HPDE6-E6E7 (cell line): ENCODE measurements at regions not wholly inside any gene's neighbourhood (a gene's known extent, or its start where the extent isn't known, plus 50 kb on each side); places are given as distances from the start of the nearest gene placed in this dataset.
"Not testable (repeated sequence)": the region's sequence is repeated elsewhere in the genome, so short reads cannot be mapped to it uniquely, and the experiment has no call there.

Source experiments
- DNase-seq: peaks from one replicate; pipeline ENCODE4 v3.0.0; 2011; ENCODE audit warnings: missing footprints; ENCODE audit errors: extremely low spot score

DNA sequence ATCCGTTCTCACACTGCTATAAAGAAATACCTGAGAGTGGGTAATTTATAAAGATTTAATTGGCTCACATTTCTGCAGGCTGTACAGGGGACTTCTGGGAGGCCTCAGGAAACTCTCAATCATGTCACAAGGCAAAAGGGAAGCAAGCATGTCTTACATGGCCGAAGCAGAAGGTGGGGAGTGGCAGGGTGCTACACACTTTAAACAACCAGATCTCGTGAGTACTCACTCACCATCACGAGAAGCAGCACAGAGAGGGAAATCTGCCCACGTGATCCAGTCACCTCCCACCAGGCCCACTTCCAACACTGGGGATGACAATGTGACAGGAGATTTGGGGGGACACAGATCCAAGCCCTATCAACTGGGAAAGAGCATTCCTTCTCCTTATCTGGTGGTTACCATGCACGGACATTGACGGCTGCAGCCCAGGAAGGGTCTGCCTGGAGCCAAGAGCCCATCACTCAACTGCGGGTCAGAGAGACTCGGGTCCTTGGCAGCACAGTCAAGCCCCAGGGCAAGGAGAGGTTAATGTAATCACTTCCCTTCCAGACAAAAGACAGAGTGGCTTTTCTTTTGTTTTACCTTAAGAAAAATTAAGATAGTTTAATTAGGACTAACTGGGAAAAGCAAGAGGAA is 112.3 kb upstream of the CST7 start:
- DNase-seq, result no peak

DNA sequence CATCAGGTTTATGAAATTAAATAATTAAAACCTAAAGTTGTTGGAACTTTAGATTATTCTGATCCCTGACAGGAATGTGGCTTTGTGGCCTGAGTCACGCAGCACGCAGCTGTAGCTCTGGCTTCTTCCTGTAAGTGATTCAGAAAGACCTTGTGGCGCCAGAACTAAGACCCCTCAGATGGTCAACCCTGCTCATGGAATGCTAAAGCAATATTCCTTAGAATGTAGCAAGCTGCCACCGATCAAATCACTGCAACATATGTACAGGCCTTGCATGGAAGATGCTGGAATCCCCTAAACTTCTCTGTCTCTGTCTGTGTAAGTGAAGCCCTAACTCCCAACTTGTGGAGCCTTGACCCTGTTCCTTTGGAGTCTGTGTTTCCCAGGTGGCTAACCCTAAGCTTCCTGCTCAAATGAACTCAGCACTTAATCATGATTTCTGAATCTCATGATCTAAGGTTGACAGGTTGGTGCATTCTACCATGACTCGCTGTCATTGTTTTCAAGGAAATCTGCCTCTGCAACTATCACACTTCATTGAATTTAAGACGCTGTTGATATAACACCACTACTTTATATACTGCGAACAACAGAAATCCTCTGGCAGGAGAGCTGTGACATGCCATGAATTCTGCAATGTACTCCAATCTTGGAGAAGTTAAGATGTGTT is 111.2 kb upstream of the CST7 start:
- DNase-seq, result no peak

DNA sequence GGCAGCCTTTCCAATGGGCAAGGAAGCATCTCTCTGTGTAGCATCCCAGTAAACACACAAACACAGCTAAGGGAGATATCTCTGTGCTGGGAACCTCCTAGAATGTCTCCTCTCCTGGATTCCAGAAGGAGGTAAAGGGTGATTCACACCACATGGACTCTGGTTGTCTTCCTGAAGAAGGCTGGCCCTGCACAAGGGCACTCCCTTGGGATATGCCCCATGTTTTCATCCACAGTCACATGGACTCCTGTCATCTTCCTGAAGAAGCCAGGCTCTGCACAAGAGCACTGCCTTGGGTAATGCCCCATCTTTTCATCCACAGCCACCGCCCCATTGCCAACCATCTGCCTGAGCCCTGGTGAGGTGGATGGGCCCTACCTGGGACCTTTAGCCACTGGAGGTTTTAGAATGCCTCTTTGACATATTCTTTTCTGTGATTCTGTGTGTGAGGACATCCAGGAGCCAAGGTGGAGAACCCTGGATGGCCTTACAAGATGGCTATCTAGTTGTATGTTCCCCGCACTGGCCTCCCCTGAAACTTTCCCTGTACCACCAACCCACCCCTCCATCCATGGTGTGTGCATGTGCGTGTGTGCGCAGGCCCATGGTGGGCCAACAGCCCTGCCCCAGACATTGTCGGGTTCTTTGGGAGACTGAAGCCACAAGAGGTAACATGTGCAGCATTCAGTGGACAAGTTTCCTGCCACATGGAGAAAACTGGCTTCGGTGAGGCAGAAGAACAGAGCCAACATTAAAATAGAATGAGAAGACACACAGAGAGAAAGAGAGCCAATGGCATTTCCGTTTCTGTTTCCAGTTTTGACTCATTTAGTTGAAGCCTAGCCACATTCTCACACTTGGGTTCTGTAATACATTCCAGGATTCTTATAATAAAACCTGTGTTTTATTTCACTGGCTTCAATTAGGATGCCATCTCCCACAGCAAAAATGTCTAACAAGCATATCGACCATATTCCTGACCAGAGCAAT is 110.2 kb upstream of the CST7 start:
- no peak for DNase-seq

DNA sequence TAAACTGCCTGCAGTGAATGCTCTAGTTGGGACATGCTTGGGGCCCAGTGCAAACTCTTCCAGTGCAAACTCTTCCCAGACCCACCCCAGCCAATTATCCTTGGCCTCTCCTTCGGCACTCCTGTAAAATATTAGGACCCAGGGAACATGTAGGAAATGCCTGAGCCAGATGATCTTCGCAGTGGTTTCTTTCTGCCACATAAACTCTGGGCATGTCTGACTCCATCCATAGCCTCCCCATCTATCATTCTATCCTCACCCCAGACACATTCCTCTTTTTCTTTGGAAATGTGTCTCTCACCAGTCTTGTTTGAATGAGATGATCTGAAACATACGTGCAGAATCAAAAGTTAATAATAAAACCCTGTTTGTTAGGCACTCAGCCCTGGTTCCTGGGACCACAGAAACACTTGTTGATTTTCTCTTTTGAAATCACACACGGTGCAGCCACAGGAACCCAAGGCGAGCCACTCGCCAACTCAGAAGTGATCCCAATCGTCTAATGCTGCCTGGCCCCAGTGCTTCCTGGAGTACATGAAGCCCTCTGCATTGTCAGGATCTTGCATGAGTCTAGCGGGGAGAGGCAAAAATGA is 108.9 kb upstream of the CST7 start:
- no peak for DNase-seq

DNA sequence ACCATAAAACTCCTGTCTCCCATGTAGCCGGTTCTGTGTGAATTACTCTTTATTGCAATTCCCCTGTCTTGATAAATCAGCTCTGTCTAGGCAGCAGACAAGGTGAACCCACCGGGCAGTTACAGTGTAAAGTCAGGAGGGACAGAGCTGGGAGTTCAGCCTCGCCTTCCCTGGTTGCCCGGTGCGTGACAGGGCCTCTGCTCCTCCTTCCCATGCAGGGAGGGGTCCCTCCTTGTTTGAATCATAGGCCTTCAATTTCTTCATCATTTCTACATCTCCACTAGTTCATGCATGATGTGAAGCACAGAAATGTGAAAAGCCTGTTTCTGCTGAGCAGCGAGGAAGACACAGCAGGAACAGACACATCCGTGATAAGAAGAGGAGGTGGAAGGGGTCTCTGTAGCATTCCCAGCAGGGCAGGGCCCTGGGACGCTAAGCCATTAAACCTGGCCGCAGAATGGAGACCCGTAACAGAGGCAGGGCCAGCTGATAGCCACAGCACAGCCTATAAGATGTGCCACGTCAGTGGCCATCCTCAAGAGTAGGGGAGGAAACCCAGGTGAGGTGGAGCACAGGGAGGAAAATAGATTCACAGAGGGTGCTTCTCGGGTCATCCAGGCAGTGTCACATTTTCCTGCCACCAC is 106.7 kb upstream of the CST7 start:
- DNase-seq, result no peak

DNA sequence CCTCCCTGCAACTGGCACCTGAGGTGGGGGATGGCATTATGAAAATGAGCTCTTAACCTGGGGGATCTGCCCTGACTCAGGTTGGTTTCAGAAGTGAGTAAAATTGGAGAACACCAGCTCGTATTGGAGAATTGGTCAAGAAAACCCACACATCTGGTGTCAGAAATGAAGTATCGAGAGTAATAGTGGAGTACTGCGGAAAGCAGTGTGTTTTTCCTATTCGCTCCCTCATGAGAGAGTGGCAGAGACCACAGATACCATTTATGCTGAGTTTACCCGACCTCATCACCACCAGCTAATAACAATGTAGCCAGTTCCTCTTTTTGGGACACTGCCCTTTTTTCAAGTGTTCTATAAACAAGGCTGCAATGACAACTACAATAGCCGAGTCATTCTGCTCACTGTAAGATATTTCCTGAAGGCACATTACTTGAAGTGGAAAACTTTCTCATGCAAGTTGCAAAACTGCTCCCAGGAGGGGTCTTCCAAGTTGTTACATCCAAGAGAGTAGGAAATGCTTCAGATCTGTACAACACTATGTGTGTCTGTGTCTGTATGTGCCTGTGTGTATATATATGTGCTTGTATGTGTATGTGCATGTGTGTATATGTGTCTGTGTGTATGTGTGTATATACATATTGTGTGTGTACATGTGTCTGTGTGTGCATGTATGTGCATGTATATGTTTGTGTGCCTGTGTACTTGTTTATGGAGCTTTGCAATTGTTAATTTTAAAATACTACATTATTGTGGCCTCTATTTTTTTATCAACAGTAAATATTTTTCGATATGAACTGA is 106.0 kb upstream of the CST7 start:
- no peak for DNase-seq

DNA sequence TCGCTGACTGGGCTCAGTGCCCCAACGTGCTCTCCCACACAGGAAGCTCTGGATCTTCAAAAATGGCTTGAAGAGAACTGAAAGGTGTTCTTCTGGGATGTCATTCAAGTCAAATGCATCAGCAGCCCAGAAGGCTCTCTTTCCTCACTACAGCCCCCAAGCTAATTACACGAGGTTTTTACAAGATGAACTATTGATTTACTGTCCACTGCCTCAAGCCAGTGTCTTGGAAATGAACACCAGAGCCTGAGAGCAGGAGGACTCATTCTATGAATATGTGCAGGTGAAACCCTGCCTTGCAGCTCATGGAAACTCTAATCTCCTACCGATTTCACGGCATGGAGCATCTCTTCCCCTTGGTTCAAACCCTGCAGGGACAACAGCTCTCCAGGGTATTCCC is 98.9 kb upstream of the CST7 start:
- no peak for DNase-seq

DNA sequence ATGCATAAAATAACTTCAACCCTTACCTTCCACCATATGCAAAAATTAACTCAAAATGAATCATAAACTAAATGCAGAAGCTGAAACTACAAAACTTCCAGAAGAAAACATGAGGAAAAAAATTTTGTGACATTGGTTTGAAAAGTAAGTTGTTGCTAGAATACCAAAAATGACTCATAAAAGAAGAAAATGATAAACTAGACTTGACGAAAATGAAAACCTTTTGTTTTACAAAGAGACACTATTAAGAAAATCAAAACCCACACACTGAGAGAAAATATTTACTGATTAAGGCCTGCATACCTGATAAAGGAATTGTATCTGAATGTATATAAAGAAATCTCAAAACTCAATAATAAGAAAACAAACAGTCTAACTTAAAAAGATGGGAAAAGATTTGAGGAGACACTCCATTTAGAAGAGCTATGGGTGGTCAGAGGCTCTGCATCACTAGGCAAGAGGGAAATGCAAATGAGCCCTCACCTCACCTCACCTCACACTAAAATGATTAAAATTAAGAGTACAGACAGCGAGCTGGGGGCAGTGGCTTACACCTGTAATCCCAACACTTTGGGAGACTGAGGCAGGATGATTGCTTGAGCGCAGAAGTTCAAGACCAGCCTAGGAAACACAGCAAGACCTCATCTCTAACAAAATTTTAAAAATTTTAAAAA is 97.6 kb upstream of the CST7 start:
- DNase-seq, result no peak

DNA sequence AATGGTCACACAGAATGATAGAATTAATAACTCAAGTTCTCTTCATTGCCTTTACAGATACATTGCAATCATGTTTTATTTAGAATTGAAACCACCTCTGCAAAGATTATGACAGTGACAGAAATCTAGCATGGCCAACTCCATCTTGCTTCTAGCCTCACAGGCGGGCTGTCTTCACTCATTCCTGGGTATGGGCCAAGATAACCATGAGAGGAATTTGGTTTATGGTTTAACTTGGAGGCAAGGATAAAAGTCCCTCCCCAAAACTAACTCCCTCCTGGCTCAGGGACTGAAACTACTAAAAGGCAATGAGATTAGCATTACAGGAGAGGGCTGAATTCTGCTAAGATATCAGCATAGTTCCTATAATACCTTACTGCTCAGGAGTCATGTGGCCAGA is 95.2 kb upstream of the CST7 start:
- no peak for DNase-seq

DNA sequence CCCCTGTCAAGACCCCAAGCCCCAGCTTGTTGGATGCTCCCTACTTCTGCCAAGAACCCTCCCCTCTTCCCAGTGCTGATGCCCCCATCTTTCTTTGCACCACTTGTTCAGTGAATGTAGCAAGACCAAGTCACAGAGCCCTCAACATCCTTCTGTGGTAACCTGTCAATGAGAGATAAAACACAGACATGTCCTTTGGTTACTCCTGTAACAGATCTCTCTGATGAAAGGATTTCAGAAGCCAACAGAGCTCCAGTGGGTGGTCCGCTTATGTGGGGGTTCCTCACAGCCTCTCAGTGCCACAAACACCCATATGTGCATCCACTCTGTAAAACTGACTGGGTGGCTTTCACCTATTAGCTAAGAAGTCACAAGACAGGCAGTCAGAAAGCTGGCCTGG is 93.2 kb upstream of the CST7 start:
- DNase-seq, result no peak

DNA sequence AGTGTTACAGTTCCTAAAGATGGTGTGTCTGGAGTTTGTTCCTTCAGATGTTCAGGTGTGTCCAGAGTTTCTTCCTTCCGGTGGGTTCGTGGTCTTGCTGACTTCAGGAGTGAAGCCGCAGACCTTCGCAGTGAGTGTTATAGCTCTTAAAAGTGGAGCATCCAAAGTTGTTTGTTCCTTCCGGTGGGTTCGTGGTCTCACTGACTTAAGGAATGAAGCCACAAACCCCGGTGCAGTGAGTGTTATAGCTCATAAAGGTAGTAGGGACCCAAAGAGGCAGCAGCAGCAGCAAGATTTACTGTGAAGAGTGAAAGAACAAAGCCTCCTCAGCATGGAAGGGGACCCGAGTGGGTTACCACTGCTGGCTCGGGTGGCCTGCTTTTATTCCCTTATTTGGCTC is 90.6 kb upstream of the CST7 start:
- not testable (repeated sequence) for DNase-seq

DNA sequence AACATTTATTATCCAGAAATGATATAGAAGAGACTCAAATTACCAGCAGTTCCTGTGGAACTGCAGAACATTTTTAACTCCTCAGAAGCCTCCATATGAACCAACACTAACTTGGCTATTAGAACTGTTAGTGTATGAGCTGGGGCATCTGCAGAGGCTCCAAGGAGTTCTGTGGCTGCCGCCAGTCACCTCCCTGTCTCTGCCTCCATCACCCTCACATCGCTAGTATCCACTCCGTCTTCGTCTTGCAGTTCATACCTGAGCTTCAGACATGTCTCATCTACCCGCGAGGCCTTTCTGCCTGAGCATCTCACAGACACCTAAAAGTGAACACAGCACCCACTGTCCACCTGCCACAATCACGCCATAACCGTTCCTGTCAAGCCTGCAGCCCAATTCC is 89.5 kb upstream of the CST7 start:
- DNase-seq, result no peak

DNA sequence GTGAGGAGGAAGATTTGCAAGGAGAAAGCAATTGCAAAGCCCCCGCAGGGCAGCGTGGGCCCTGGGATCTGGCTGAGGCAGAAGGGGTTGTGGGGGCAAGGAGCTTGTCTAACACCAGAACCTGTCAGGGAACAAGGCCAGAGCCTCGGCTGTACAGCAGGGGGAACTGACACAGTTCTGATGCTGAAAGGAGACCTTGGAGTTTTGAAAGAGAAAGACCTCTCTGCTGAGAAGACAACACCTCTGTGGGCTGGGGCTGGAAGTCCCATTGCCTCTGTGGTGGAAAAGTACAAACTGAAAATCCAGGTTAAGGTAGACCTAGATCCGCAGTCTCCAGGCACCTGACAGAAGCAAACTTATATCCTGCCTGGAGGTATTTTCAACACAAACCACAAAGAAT is 86.9 kb upstream of the CST7 start:
- no peak for DNase-seq

DNA sequence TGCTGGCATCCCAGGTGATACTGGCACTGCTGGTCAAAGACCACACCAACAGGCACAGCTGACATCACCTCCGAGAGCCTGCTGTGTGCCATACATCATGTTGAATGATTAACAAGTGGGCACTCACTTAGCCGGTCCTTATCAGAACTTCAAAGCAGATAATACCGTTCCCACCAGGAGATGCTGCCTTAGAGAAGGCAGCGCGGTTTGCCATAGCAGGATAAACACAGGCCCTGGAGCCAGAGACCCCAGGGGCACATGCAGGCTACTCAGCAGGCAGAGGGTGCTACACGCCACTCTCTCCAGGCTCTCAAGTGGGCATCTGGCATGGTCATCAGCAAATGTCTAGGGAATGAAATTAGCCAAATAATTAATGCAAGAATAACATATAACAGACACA is 86.5 kb upstream of the CST7 start:
- no peak for DNase-seq

DNA sequence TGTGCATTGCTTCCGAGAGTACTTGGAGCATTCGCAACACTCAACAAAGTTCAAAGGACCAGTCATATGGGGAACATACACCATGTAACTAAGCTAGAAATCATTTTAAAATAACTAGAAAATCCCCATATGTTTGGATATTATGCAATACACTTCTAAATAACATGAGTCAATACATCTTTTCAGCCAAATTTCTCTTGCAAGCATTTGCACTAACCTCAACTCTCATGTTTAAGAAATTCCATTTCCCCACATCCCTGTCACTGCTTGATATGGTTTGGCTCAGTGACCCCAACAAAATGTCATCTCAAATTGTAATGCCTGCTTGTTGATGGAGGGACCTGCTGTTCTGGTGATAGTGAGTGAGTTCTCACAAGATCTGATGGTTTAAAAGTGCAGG is 85.7 kb upstream of the CST7 start:
- DNase-seq, result no peak

DNA sequence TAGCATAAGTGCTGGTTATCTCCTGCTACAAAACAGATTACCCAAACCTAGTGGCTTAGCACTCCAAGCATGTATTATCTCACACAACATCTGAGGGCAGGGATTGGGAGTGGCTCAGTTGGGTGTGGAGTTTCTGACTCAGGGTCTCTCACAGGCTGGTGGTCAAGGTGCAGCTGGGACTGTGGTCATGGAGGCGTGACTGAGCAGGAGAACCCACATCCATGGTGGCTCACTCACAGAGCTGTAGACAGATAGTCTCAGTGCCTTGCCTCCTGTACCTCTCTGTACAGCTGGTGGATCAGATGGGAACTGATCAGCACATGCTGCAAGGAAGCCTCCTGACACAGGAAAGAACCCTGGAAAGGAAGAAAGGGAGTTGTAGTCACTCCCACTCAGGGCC is 83.1 kb upstream of the CST7 start:
- DNase-seq, result no peak

DNA sequence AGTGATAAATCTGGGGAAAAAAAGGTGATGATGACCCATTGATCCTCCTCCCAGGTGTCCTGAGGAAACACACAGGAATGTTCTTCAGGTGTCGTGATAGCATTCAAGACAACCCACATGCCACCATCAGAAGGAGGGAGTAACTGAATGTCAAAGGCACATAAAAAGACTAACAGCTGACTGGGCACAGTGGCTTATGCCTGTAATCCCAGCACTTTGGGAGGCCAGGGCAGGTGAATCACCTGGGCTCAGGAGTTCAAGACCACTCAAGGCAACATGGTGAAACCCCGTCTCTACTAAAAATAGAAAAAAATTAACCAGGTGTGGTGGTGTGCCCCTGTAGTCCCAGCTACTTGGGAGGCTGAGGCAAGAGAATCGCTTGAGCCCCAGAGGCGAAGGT is 82.3 kb upstream of the CST7 start:
- DNase-seq, result no peak

DNA sequence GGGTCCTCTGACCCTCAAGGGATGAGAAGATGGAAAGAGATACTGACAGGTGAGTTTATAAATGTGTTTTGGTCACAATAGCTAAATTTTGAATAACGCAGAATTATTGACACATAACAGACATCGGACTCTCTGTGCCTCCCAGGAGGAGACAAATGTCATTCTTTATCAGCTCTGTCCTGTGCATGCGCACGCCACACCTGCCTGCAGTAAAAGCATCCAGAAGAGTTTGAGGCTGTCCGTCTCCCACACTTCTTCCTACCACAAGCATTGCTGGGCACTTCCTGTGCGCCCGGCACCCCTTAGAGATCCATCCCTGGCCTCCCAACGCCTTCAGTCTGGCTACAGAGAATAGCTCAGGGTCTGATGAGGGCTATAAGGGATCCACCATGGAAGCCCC is 81.5 kb upstream of the CST7 start:
- no peak for DNase-seq

DNA sequence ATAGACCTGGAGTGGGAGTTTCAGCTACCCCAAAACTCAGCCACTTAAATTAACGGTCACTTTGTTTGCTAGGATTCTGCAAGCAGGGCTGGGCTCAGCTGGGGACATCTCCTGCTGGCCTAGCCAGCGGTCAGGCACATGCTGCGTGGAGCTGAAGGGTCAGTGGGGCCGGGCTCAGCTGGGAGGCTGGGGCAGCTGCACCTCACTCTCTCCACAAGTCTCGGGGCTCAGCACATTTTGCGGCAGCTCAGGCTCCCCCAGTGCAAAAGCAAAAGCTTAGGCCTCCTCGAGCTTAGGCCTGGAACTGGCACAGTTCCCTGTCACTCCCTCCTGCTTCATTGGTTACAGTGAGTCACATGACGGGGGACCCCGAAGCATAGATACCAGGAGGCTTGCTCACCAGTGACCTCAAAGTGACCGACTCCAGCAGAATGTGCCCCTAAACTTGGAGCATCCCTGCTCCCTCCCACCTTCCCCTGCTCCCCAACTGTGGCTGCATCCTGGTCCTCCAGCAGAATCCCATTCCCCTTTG is 80.6 kb upstream of the CST7 start:
- no peak for DNase-seq

DNA sequence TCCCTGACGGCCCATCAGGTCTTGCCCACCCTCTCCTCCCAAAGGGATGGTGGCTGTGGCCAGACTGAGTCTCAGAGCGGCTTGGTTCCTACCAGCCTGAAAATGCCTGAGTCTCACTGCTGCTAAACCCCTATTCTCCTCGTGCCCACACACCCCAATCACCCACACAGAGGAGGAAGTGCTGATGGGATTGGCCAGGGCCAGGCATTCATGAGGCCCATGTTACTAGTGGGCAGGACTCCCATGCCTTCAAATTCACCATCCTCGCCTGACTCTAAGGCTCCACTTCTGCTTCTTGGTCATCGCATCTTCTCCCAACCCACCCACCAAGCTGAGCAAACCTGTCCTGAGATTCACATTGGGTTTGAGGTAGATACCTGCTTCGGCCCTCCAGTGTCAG is 80.1 kb upstream of the CST7 start:
- DNase-seq, result no peak
